ENCODE measurements at regions not wholly inside any gene's neighbourhood (a gene's known extent, or its start where the extent isn't known, plus 50 kb on each side); places are given as distances from the start of the nearest gene placed in this dataset.

- DNase-seq (ENCODE audit: low spot score), result no peak
Observed at GRCh38 chr18:31213641-31214040, 51.0 kb upstream of the DSC1 start.

GRCh38 chr18:31217038-31217849 is 54.6 kb upstream of the DSC1 start:
- no peak for DNase-seq (ENCODE audit: low spot score)

- no peak for DNase-seq (ENCODE audit: low spot score)
Observed at GRCh38 chr18:31218671-31219383, 56.2 kb upstream of the DSC1 start.

GRCh38 chr18:31219395-31219794 is 56.7 kb upstream of the DSC1 start:
- no peak for DNase-seq (ENCODE audit: low spot score)

- DNase-seq (ENCODE audit: low spot score), result no peak
Observed at GRCh38 chr18:31223371-31223770, 60.7 kb upstream of the DSC1 start.

GRCh38 chr18:31225668-31226067 is 63.0 kb upstream of the DSC1 start:
- no peak for DNase-seq (ENCODE audit: low spot score)

- DNase-seq (ENCODE audit: low spot score), result no peak
Observed at GRCh38 chr18:31227497-31228229, 65.0 kb upstream of the DSC1 start.

GRCh38 chr18:31229829-31230228 is 67.2 kb upstream of the DSC1 start:
- DNase-seq (ENCODE audit: low spot score), result no peak

- no peak for DNase-seq (ENCODE audit: low spot score)
Observed at GRCh38 chr18:31230495-31230894, 67.8 kb upstream of the DSC1 start.

GRCh38 chr18:31232013-31232412 is 69.4 kb upstream of the DSC1 start:
- DNase-seq (ENCODE audit: low spot score), result no peak

GRCh38 chr18:31232775-31233424 is 70.2 kb upstream of the DSC1 start:
- no peak for DNase-seq (ENCODE audit: low spot score)

GRCh38 chr18:31233621-31234275 is 71.1 kb upstream of the DSC1 start:
- DNase-seq (ENCODE audit: low spot score), result no peak

- no peak for DNase-seq (ENCODE audit: low spot score)
Observed at GRCh38 chr18:31235856-31236255, 73.2 kb upstream of the DSC1 start.

- DNase-seq (ENCODE audit: low spot score), result no peak
Observed at GRCh38 chr18:31237142-31237541, 74.5 kb upstream of the DSC1 start.

- no peak for DNase-seq (ENCODE audit: low spot score)
Observed at GRCh38 chr18:31241425-31241824, 76.5 kb upstream of the DSG1 start.

- DNase-seq (ENCODE audit: low spot score), result no peak
Observed at GRCh38 chr18:31241900-31242409, 76.0 kb upstream of the DSG1 start.

- peak; percentile 21 for DNase-seq (ENCODE audit: low spot score)
Observed at GRCh38 chr18:31243740-31244512, 74.0 kb upstream of the DSG1 start.

GRCh38 chr18:31244771-31245394 is 73.1 kb upstream of the DSG1 start:
- DNase-seq (ENCODE audit: low spot score), result peak; percentile 23

- no peak for DNase-seq (ENCODE audit: low spot score)
Observed at GRCh38 chr18:31245820-31246219, 72.1 kb upstream of the DSG1 start.

- DNase-seq (ENCODE audit: low spot score), result no peak
Observed at GRCh38 chr18:31246460-31246859, 71.5 kb upstream of the DSG1 start.
